ENCODE measurements at regions not wholly inside any gene's neighbourhood (a gene's known extent, or its start where the extent isn't known, plus 50 kb on each side); places are given as distances from the start of the nearest gene placed in this dataset.

- intact Hi-C loops (cut with micrococcal nuclease) (no loop called here), in situ Hi-C loops (cut with MboI) (no loop called here)
- ChIA-PET CTCF (ENCODE audit: low intra/inter-chr PET ratio) (no interaction called here), POLR2A (interaction anchor here (0.9 kb wide), 1 partner anchor 14 kb away, joined by 3 read pairs; no protein-coding TSS in a partner anchor)
- Histone ChIP-seq H2AFZ (ENCODE audit: low read depth, low read length) (no peak overlapping the region), H3K4me2 (ENCODE audit: insufficient read depth, low read length) (no peak overlapping the region), H4K20me1 (replicated peaks; ENCODE audit: control insufficient read depth, insufficient read depth, low read length) (no peaks in the 10 kb centered on the region), H3K36me3 (ENCODE audit: control insufficient read depth, insufficient read depth, low read length) (no peaks in the 10 kb centered on the region), H3K9ac (ENCODE audit: insufficient read depth in 1 of 2, low read depth in 2 of 2, low read length in 2 of 2) (no peak overlapping the region), H3K9me1 (ENCODE audit: control insufficient read depth, insufficient read depth, low read length) (no peaks in the 10 kb centered on the region), H3K27me3 (ENCODE audit: control insufficient read depth in 2 of 2, insufficient read depth in 2 of 2, low read length in 2 of 2) (no peaks in the 10 kb centered on the region), H3K4me1 (replicated peaks in 1 of 2; ENCODE audit: control insufficient read depth in 2 of 2, insufficient read depth in 2 of 2, low read length in 2 of 2) (no peaks in the 10 kb centered on the region), H3K4me3 (no peak overlapping the region), H3K79me2 (ENCODE audit: control insufficient read depth, insufficient read depth, low read length) (no peaks in the 10 kb centered on the region), H3K9me3 (replicated peaks; ENCODE audit: control insufficient read depth, insufficient read depth, low read depth, low read length) (no peaks in the 10 kb centered on the region), H3K27ac (ENCODE audit: extremely low read depth, low read depth, low read length) (no peak overlapping the region)
- BruUV-seq (replicated peaks): no TSS peak
- DNase-seq (ENCODE audit: extremely low read depth in 1 of 4, low spot score in 3 of 4): no peak
- WGBS (ENCODE audit: insufficient coverage, low coverage, missing lambda C conversion rate): 0% methylated on average over 1 of the region's 1 CpG
- ATAC-seq: no peak
- TF ChIP-seq ETS1 (conservative IDR thresholded peaks at IDR 0.05; ENCODE audit: control insufficient read depth, low read depth, low read length): no peak
- no peak for TF ChIP-seq CTCF (IDR thresholded peaks at IDR 0.05 in 2 of 3, conservative IDR thresholded peaks at IDR 0.05 in 1 of 3; ENCODE audit: insufficient read depth in 2 of 3, low read depth in 1 of 3, low read length in 3 of 3)
- TF ChIP-seq CBX2 (IDR thresholded peaks at IDR 0.05; ENCODE audit: insufficient read depth, low read length, poor library complexity, severe bottlenecking): no peak
- TF ChIP-seq TBP (optimal IDR thresholded peaks at IDR 0.05; ENCODE audit: low read depth, low read length): no peak
- no peak for TF ChIP-seq EGR1 (conservative IDR thresholded peaks at IDR 0.05)
- no peak for TF ChIP-seq THRB (CRISPR knock-in tag; conservative IDR thresholded peaks at IDR 0.05)
- TF ChIP-seq SMAD4 (CRISPR knock-in tag; conservative IDR thresholded peaks at IDR 0.05): no peak
- no peak for TF ChIP-seq ZNF449 (CRISPR knock-in tag; IDR thresholded peaks at IDR 0.05)
- no peak for TF ChIP-seq ZNF316 (IDR thresholded peaks at IDR 0.05)
- no peak for FAIRE-seq
These were observed 126.4 kb upstream of the PCED1B start for GRCh38 chr12:46952880-46953483.

All from K562 (cell line).